OCI-LY7 (cell line): ENCODE measurements at regions not wholly inside any gene's neighbourhood (a gene's known extent, or its start where the extent isn't known, plus 50 kb on each side); places are given as distances from the start of the nearest gene placed in this dataset.

Source experiments
- BruUV-seq: library from RNA; stranded (reverse); fragments of 400-500 nt; replicated peaks from 2 replicates; lab custom pipeline; 2021; lab: Mats Ljungman, UMichigan
- CTCF ChIA-PET: fragments of 300-600 bp; sonication (Branson Sonifier 250); formaldehyde crosslinking; loops from one replicate; lab custom pipeline; 2022; ENCODE audit warnings: antibody characterized with exemption; ENCODE audit not compliant: unreplicated experiment; lab: Charles Lee
- POLR2A ChIA-PET: fragments of 300-600 bp; sonication (Branson Sonifier 250); formaldehyde crosslinking; loops from one replicate; lab custom pipeline; 2022; ENCODE audit warnings: antibody characterized with exemption; lab: Charles Lee
- DNase-seq: peaks from one replicate; pipeline ENCODE4 v3.0.0-alpha.2; 2015; ENCODE audit warnings: low spot score
- H2AFZ ChIP-seq: fragments of 200-600 bp; sonication (generic), shearing (Covaris generic); 2 replicates; pipeline ENCODE4 v1.6.1; 2014; ENCODE audit warnings: mild to moderate bottlenecking, antibody characterized with exemption, low read length, moderate library complexity
- H3K27ac ChIP-seq: fragments of 200-600 bp; sonication (generic); 2 replicates; pipeline ENCODE4 v1.5.1; 2014; ENCODE audit warnings: mixed run types, low read depth, mild to moderate bottlenecking, moderate library complexity, low read length, inconsistent platforms; ENCODE audit not compliant: poor library complexity, severe bottlenecking
- H3K36me3 ChIP-seq: fragments of 200-600 bp; sonication (generic); 2 replicates; pipeline ENCODE4 v1.6.1; 2014; ENCODE audit warnings: mild to moderate bottlenecking, antibody characterized with exemption, low read length, moderate library complexity, mixed read lengths; ENCODE audit not compliant: insufficient read depth
- H3K4me1 ChIP-seq: fragments of 200-600 bp; sonication (generic); 2 replicates; pipeline ENCODE4 v1.5.1; 2014; ENCODE audit warnings: mild to moderate bottlenecking, low read length; ENCODE audit not compliant: insufficient read depth, poor library complexity, severe bottlenecking
- H3K4me2 ChIP-seq: fragments of 200-600 bp; sonication (generic); 2 replicates; pipeline ENCODE4 v1.6.1; 2014; ENCODE audit warnings: mild to moderate bottlenecking, low read length
- H3K4me3 ChIP-seq: fragments of 200-600 bp; sonication (generic); 2 replicates; pipeline ENCODE4 v1.5.1; 2014; ENCODE audit warnings: mild to moderate bottlenecking, low read depth, low read length; ENCODE audit not compliant: poor library complexity, severe bottlenecking
- H3K79me2 ChIP-seq: fragments of 200-600 bp; sonication (generic); 2 replicates; pipeline ENCODE4 v1.6.1; 2016; ENCODE audit warnings: low read depth, mild to moderate bottlenecking, low read length, moderate library complexity, mixed read lengths; ENCODE audit not compliant: insufficient read depth
- H3K9me2 ChIP-seq: fragments of 200-600 bp; sonication (generic); 2 replicates; pipeline ENCODE4 v1.6.1; 2016; ENCODE audit warnings: mild to moderate bottlenecking, low read length, mixed read lengths; ENCODE audit not compliant: insufficient read depth
- H3K9me3 ChIP-seq: fragments of 200-600 bp; sonication (generic); 2 replicates; pipeline ENCODE4 v1.6.1; 2014; ENCODE audit warnings: mild to moderate bottlenecking, mixed run types, low read length, mixed read lengths
- H4K20me1 ChIP-seq: fragments of 200-600 bp; sonication (generic); 2 replicates; pipeline ENCODE4 v1.6.1; 2014; ENCODE audit warnings: mild to moderate bottlenecking, antibody characterized with exemption, low read length, moderate library complexity, mixed read lengths; ENCODE audit not compliant: insufficient read depth
- CTCF ChIP-seq: fragments of 200-600 bp; sonication (generic); conservative IDR thresholded peaks from 2 replicates; pipeline ENCODE4 v1.5.1; 2014; ENCODE audit warnings: mild to moderate bottlenecking, antibody characterized with exemption, low read length, moderate library complexity, mixed read lengths
- EZH2phosphoT487 ChIP-seq: fragments of 200-600 bp; sonication (generic); IDR thresholded peaks from 2 replicates; pipeline ENCODE4 v1.6.1; 2018; ENCODE audit warnings: low read depth, borderline replicate concordance, mild to moderate bottlenecking, mixed run types, antibody characterized with exemption, low read length, moderate library complexity, mixed read lengths
- intact Hi-C: fragments of 100-400 bp; cut with micrococcal nuclease; formaldehyde crosslinking; loops from one replicate; pipeline ENCODE4 v1.10.0; 2022; ENCODE audit not compliant: unreplicated experiment

- Histone ChIP-seq H3K27ac (no peak overlapping the region), H3K9me2 (no peaks in the 10 kb centered on the region), H3K79me2 (no peaks in the 10 kb centered on the region), H3K9me3 (no peaks in the 10 kb centered on the region), H3K36me3 (no peaks in the 10 kb centered on the region), H2AFZ (no peak overlapping the region), H3K4me2 (no peak overlapping the region), H3K4me3 (no peak overlapping the region), H4K20me1 (no peaks in the 10 kb centered on the region), H3K4me1 (no peaks in the 10 kb centered on the region)
- no peak for DNase-seq
- POLR2A ChIA-PET, result no interaction called here
- CTCF ChIA-PET, result no interaction called here
- BruUV-seq, result no TSS peak
- TF ChIP-seq CTCF, result no peak
- no peak for TF ChIP-seq EZH2phosphoT487
- intact Hi-C loops, result no loop called here
Observed at GRCh38 chr14:98074111-98074510, 1197.9 kb downstream of the BCL11B start.

- DNase-seq, result no peak
- no peaks in the 10 kb centered on the region for H3K79me2 ChIP-seq
- no peaks in the 10 kb centered on the region for H3K4me1 ChIP-seq
- TF ChIP-seq CTCF (no peak), EZH2phosphoT487 (no peak)
- no peak overlapping the region for H2AFZ ChIP-seq
- H3K9me3 ChIP-seq, result no peaks in the 10 kb centered on the region
- H3K4me2 ChIP-seq, result no peak overlapping the region
- ChIA-PET POLR2A (no interaction called here), CTCF (no interaction called here)
- intact Hi-C loops, result no loop called here
- no peaks in the 10 kb centered on the region for H3K9me2 ChIP-seq
- BruUV-seq, result no TSS peak
- H3K4me3 ChIP-seq, result no peak overlapping the region
- no peaks in the 10 kb centered on the region for H3K36me3 ChIP-seq
- no peak overlapping the region for H3K27ac ChIP-seq
- no peaks in the 10 kb centered on the region for H4K20me1 ChIP-seq
Observed at GRCh38 chr14:98077176-98077575, 1194.8 kb downstream of the BCL11B start.

- TF ChIP-seq CTCF, result no peak
- Histone ChIP-seq H3K4me3 (no peak overlapping the region), H3K79me2 (no peaks in the 10 kb centered on the region), H3K4me2 (no peak overlapping the region), H3K9me2 (no peaks in the 10 kb centered on the region), H3K36me3 (no peaks in the 10 kb centered on the region), H2AFZ (no peak overlapping the region), H3K27ac (no peak overlapping the region), H3K9me3 (no peaks in the 10 kb centered on the region), H4K20me1 (no peaks in the 10 kb centered on the region), H3K4me1 (no peaks in the 10 kb centered on the region)
- no peak for DNase-seq
- intact Hi-C loops, result no loop called here
- ChIA-PET POLR2A (no interaction called here), CTCF (no interaction called here)
- BruUV-seq, result no TSS peak
Observed at GRCh38 chr14:98082833-98083232, 1189.2 kb downstream of the BCL11B start.
